NB4 (cell line): ENCODE measurements at regions not wholly inside any gene's neighbourhood (a gene's known extent, or its start where the extent isn't known, plus 50 kb on each side); places are given as distances from the start of the nearest gene placed in this dataset.
"Not testable (repeated sequence)": the region's sequence is repeated elsewhere in the genome, so short reads cannot be mapped to it uniquely, and the experiment has no call there.

Experiments used
- CTCF ChIP-seq: IDR thresholded peaks from one replicate; pipeline ENCODE4 v1.5.1; 2012; ENCODE audit warnings: low read depth, low read length
- POLR2A ChIP-seq: IDR thresholded peaks from 2 replicates; pipeline ENCODE4 v1.6.1; 2011; ENCODE audit warnings: mild to moderate bottlenecking; ENCODE audit not compliant: insufficient read length; ENCODE audit errors: extremely low read depth
- TF ChIP-seq, protein P1 (sequence below): IDR thresholded peaks from 2 replicates; pipeline ENCODE4 v1.6.1; 2011; ENCODE audit warnings: low read depth, low read length

DNA sequence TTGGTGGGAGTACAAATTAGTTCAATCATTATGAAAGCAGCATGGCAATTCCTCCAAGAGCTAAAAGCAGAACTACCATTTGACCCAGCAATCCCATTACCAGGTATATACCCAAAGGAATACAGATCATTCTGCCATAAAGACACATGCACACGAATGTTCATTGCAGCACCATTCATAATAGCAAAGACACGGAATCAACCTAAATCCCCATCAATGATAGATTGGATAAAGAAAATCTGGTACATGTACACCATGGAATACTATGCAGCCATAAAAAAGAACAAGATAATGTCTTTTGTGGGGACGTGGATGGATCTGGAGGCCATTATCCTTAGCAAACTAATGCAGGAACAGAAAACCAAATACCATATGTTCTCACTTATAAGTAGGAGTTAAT lies 85.1 kb upstream of the KYNU start:
- TF ChIP-seq POLR2A, CTCF: not testable (repeated sequence)
- TF ChIP-seq, protein P1, sequence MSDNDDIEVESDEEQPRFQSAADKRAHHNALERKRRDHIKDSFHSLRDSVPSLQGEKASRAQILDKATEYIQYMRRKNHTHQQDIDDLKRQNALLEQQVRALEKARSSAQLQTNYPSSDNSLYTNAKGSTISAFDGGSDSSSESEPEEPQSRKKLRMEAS = not testable (repeated sequence)
